ENCODE measurements at regions not wholly inside any gene's neighbourhood (a gene's known extent, or its start where the extent isn't known, plus 50 kb on each side); places are given as distances from the start of the nearest gene placed in this dataset.
A peak's percentile ranks its signal among the peaks of the same experiment; 100 is the strongest.

- DNase-seq: no peak
- H3K27me3 ChIP-seq (ENCODE audit: low read depth): no peaks in the 10 kb centered on the region
- ATAC-seq: no peak
- intact Hi-C loops (cut with DNase I): no loop called here
- no peak overlapping the region for H3K27ac ChIP-seq
- no peak overlapping the region for H3K4me3 ChIP-seq
- H3K9me3 ChIP-seq: peaks cover 8% of the 10 kb centered on the region
- no peak for TF ChIP-seq CTCF (IDR thresholded peaks at IDR 0.05)
- no peaks in the 10 kb centered on the region for H3K36me3 ChIP-seq
- H3K4me1 ChIP-seq: no peaks in the 10 kb centered on the region
These were observed 545.9 kb upstream of the CELF2 start for GRCh38 chr10:10471758-10472157.

GRCh38 chr10:10475812-10476211 is 541.9 kb upstream of the CELF2 start:
- ATAC-seq: no peak
- H3K36me3 ChIP-seq: no peaks in the 10 kb centered on the region
- no peak for TF ChIP-seq CTCF (IDR thresholded peaks at IDR 0.05)
- no peak overlapping the region for H3K27ac ChIP-seq
- H3K4me3 ChIP-seq: no peak overlapping the region
- no peaks in the 10 kb centered on the region for H3K27me3 ChIP-seq (ENCODE audit: low read depth)
- peaks cover 8% of the 10 kb centered on the region for H3K9me3 ChIP-seq
- no peaks in the 10 kb centered on the region for H3K4me1 ChIP-seq
- no peak for DNase-seq
- intact Hi-C loops (cut with DNase I): no loop called here

- H3K27me3 ChIP-seq (ENCODE audit: low read depth): no peaks in the 10 kb centered on the region
- intact Hi-C loops (cut with DNase I): no loop called here
- ATAC-seq: no peak
- no peak overlapping the region for H3K4me3 ChIP-seq
- no peak overlapping the region for H3K27ac ChIP-seq
- no peak for DNase-seq
- TF ChIP-seq CTCF (IDR thresholded peaks at IDR 0.05): no peak
- no peaks in the 10 kb centered on the region for H3K9me3 ChIP-seq
- H3K4me1 ChIP-seq: no peaks in the 10 kb centered on the region
- no peaks in the 10 kb centered on the region for H3K36me3 ChIP-seq
These were observed 539.8 kb upstream of the CELF2 start for GRCh38 chr10:10477844-10478243.

GRCh38 chr10:10479465-10479864 is 538.2 kb upstream of the CELF2 start:
- no peak overlapping the region for H3K4me3 ChIP-seq
- no peak overlapping the region for H3K27ac ChIP-seq
- no peaks in the 10 kb centered on the region for H3K27me3 ChIP-seq (ENCODE audit: low read depth)
- TF ChIP-seq CTCF (IDR thresholded peaks at IDR 0.05): no peak
- H3K36me3 ChIP-seq: no peaks in the 10 kb centered on the region
- H3K4me1 ChIP-seq: no peaks in the 10 kb centered on the region
- H3K9me3 ChIP-seq: no peaks in the 10 kb centered on the region
- DNase-seq (no peak), ATAC-seq (no peak)
- intact Hi-C loops (cut with DNase I): no loop called here

- no peak for TF ChIP-seq CTCF (IDR thresholded peaks at IDR 0.05)
- H3K9me3 ChIP-seq: no peaks in the 10 kb centered on the region
- no peak overlapping the region for H3K4me3 ChIP-seq
- intact Hi-C loops (cut with DNase I): no loop called here
- no peak overlapping the region for H3K27ac ChIP-seq
- no peaks in the 10 kb centered on the region for H3K36me3 ChIP-seq
- no peaks in the 10 kb centered on the region for H3K27me3 ChIP-seq (ENCODE audit: low read depth)
- no peaks in the 10 kb centered on the region for H3K4me1 ChIP-seq
- peak in 1 of 2 donors; percentile 18 for ATAC-seq
- no peak for DNase-seq
These were observed 535.1 kb upstream of the CELF2 start for GRCh38 chr10:10482613-10483012.

GRCh38 chr10:10489076-10489475 is 528.6 kb upstream of the CELF2 start:
- ATAC-seq: no peak
- H3K4me1 ChIP-seq: no peaks in the 10 kb centered on the region
- H3K36me3 ChIP-seq: no peaks in the 10 kb centered on the region
- intact Hi-C loops (cut with DNase I): no loop called here
- H3K27ac ChIP-seq: no peak overlapping the region
- no peak for TF ChIP-seq CTCF (IDR thresholded peaks at IDR 0.05)
- no peaks in the 10 kb centered on the region for H3K27me3 ChIP-seq (ENCODE audit: low read depth)
- no peak for DNase-seq
- H3K9me3 ChIP-seq: no peaks in the 10 kb centered on the region
- no peak overlapping the region for H3K4me3 ChIP-seq
